ENCODE measurements at regions not wholly inside any gene's neighbourhood (a gene's known extent, or its start where the extent isn't known, plus 50 kb on each side); places are given as distances from the start of the nearest gene placed in this dataset.

DNA sequence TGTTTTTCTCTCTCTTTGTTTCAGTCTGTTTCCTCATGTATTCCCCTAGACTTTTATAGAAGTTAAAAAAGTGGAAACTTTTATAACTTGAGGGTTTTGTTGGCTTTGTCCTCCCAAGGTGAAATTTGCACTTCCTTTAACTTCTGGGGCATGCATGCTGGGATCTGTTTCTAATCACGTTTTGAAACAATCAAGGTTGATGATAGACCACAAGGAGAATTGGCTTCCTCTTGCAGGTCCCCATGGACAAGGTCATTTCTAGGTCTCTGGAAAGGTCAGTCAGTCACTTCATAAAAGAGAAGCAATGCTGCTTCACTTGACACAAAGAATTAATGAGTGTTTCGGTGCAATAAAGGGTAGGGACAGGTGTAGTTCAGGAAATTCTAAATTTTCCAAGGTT, 811.8 kb upstream of the CELF2 start:
- no peak for DNase-seq
- Histone ChIP-seq H3K9me3 (no peaks in the 10 kb centered on the region), H3K27me3 (no peaks in the 10 kb centered on the region), H3K36me3 (no peaks in the 10 kb centered on the region), H3K4me1 (no peaks in the 10 kb centered on the region), H3K4me3 (ENCODE audit: low read depth, low read length) (no peak overlapping the region)
- TF ChIP-seq, protein P1, sequence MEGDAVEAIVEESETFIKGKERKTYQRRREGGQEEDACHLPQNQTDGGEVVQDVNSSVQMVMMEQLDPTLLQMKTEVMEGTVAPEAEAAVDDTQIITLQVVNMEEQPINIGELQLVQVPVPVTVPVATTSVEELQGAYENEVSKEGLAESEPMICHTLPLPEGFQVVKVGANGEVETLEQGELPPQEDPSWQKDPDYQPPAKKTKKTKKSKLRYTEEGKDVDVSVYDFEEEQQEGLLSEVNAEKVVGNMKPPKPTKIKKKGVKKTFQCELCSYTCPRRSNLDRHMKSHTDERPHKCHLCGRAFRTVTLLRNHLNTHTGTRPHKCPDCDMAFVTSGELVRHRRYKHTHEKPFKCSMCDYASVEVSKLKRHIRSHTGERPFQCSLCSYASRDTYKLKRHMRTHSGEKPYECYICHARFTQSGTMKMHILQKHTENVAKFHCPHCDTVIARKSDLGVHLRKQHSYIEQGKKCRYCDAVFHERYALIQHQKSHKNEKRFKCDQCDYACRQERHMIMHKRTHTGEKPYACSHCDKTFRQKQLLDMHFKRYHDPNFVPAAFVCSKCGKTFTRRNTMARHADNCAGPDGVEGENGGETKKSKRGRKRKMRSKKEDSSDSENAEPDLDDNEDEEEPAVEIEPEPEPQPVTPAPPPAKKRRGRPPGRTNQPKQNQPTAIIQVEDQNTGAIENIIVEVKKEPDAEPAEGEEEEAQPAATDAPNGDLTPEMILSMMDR (IDR thresholded peaks at IDR 0.05; ENCODE audit: low read depth, low read length): no peak

DNA sequence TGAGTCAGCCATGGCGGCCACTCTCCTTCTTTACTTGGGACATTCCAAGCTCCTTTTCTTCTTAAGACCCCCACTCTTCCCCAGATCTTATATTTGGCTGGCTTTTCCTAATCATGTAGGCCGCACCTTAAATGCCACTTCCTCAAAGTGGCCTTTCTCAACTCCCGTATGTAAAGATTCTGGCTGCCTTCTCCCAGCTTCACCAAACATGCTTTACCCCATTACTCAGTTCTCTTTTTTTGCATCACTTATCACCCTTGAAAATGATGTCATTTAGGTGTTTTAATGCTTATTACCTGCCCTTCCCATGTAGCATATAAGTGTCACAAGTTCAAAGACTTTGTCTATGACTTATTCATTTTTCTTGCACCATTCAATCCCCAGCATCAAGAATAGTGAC, 810.1 kb upstream of the CELF2 start:
- no peaks in the 10 kb centered on the region for H3K9me3 ChIP-seq
- H3K4me1 ChIP-seq: no peaks in the 10 kb centered on the region
- H3K27me3 ChIP-seq: no peaks in the 10 kb centered on the region
- H3K36me3 ChIP-seq: no peaks in the 10 kb centered on the region
- H3K4me3 ChIP-seq (ENCODE audit: low read depth, low read length): no peak overlapping the region
- TF ChIP-seq, protein P1 (IDR thresholded peaks at IDR 0.05; ENCODE audit: low read depth, low read length): no peak
- no peak for DNase-seq

- no peak for DNase-seq
- TF ChIP-seq, protein P1 (IDR thresholded peaks at IDR 0.05; ENCODE audit: low read depth, low read length): no peak
Measured at GRCh38 chr10:10208196-10208595, 809.5 kb upstream of the CELF2 start.

DNA sequence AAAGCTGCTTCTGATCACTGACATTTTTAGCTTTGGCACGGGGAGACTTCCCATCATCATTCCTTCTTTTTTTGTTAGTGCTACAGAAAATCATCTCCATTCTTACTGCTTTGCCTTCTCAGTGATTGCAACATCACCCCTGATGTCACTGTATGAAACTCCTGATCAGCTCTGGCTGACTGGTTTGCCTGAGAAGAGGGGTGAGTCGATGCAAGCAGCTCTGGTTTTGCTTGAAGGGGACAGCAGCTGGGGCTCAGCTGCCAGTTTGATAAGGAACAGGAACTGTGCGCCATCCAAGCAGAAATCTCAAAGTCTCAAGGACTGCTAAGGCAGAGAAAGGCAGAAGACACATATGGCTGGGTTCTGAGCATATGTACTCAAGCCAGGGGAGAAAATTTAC, 808.5 kb upstream of the CELF2 start:
- TF ChIP-seq, protein P1 (IDR thresholded peaks at IDR 0.05; ENCODE audit: low read depth, low read length): no peak
- Histone ChIP-seq H3K9me3 (no peaks in the 10 kb centered on the region), H3K27me3 (no peaks in the 10 kb centered on the region), H3K4me1 (no peaks in the 10 kb centered on the region), H3K36me3 (no peaks in the 10 kb centered on the region), H3K4me3 (ENCODE audit: low read depth, low read length) (no peak overlapping the region)
- no peak for DNase-seq

More at GRCh38 chr10:10208196-10208595, 809.5 kb upstream of the CELF2 start:
- Histone ChIP-seq H3K4me3 (ENCODE audit: low read depth, low read length) (no peak overlapping the region), H3K9me3 (no peaks in the 10 kb centered on the region), H3K36me3 (no peaks in the 10 kb centered on the region), H3K27me3 (no peaks in the 10 kb centered on the region), H3K4me1 (no peaks in the 10 kb centered on the region)

- no peak for DNase-seq
- Histone ChIP-seq H3K9me3 (no peaks in the 10 kb centered on the region), H3K4me3 (ENCODE audit: low read depth, low read length) (no peak overlapping the region), H3K27me3 (no peaks in the 10 kb centered on the region), H3K36me3 (no peaks in the 10 kb centered on the region), H3K4me1 (no peaks in the 10 kb centered on the region)
- TF ChIP-seq, protein P1 (IDR thresholded peaks at IDR 0.05; ENCODE audit: low read depth, low read length): no peak
Measured at GRCh38 chr10:10211409-10211808, 806.3 kb upstream of the CELF2 start.

- no peaks in the 10 kb centered on the region for H3K4me1 ChIP-seq
- no peak overlapping the region for H3K4me3 ChIP-seq (ENCODE audit: low read depth, low read length)
- no peaks in the 10 kb centered on the region for H3K27me3 ChIP-seq
- H3K9me3 ChIP-seq: no peaks in the 10 kb centered on the region
- H3K36me3 ChIP-seq: no peaks in the 10 kb centered on the region
- TF ChIP-seq, protein P1 (IDR thresholded peaks at IDR 0.05; ENCODE audit: low read depth, low read length): no peak
- DNase-seq: no peak
Measured at GRCh38 chr10:10213237-10213636, 804.4 kb upstream of the CELF2 start.
